Bronchial epithelial cell (primary cell): ENCODE measurements at regions not wholly inside any gene's neighbourhood (a gene's known extent, or its start where the extent isn't known, plus 50 kb on each side); places are given as distances from the start of the nearest gene placed in this dataset.

Source experiments
- DNase-seq: peaks from one replicate; pipeline ENCODE4 v3.0.0-alpha.2; 2010; ENCODE audit warnings: low read depth
- FAIRE-seq: peaks from 2 replicates; lab custom pipeline; 2011; peaks lifted over from hg19 to GRCh38; lab: Jason Lieb, UNC
- H3K27me3 ChIP-seq: 2 replicates; pipeline ENCODE4 v1.5.1; 2011; ENCODE audit warnings: low read length; ENCODE audit not compliant: control insufficient read depth, insufficient read depth
- H3K36me3 ChIP-seq: 2 replicates; pipeline ENCODE4 v1.5.1; 2011; ENCODE audit warnings: low read length; ENCODE audit not compliant: control insufficient read depth, insufficient read depth
- H3K4me3 ChIP-seq: 2 replicates; pipeline ENCODE4 v1.5.1; 2011; ENCODE audit warnings: mild to moderate bottlenecking, low read depth, low read length, control low read depth
- TF ChIP-seq, protein P1 (sequence below): IDR thresholded peaks from 2 replicates; pipeline ENCODE4 v1.5.1; 2011; ENCODE audit warnings: mild to moderate bottlenecking, moderate library complexity, low read length, control low read depth, inconsistent platforms; ENCODE audit not compliant: insufficient read depth, severe bottlenecking

GRCh38 chr2:239519089-239519920 lies 118.5 kb upstream of the HDAC4 start:
- no peak overlapping the region for H3K4me3 ChIP-seq
- TF ChIP-seq, protein P1, sequence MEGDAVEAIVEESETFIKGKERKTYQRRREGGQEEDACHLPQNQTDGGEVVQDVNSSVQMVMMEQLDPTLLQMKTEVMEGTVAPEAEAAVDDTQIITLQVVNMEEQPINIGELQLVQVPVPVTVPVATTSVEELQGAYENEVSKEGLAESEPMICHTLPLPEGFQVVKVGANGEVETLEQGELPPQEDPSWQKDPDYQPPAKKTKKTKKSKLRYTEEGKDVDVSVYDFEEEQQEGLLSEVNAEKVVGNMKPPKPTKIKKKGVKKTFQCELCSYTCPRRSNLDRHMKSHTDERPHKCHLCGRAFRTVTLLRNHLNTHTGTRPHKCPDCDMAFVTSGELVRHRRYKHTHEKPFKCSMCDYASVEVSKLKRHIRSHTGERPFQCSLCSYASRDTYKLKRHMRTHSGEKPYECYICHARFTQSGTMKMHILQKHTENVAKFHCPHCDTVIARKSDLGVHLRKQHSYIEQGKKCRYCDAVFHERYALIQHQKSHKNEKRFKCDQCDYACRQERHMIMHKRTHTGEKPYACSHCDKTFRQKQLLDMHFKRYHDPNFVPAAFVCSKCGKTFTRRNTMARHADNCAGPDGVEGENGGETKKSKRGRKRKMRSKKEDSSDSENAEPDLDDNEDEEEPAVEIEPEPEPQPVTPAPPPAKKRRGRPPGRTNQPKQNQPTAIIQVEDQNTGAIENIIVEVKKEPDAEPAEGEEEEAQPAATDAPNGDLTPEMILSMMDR = no peak
- no peaks in the 10 kb centered on the region for H3K36me3 ChIP-seq
- DNase-seq (no peak), FAIRE-seq (no peak)
- H3K27me3 ChIP-seq = no peaks in the 10 kb centered on the region

- Histone ChIP-seq H3K36me3 (no peaks in the 10 kb centered on the region), H3K27me3 (no peaks in the 10 kb centered on the region), H3K4me3 (no peak overlapping the region)
- FAIRE-seq (no peak), DNase-seq (no peak)
- TF ChIP-seq, protein P1 = no peak
Measured at GRCh38 chr2:239518286-239519088, 117.7 kb upstream of the HDAC4 start.

DNA sequence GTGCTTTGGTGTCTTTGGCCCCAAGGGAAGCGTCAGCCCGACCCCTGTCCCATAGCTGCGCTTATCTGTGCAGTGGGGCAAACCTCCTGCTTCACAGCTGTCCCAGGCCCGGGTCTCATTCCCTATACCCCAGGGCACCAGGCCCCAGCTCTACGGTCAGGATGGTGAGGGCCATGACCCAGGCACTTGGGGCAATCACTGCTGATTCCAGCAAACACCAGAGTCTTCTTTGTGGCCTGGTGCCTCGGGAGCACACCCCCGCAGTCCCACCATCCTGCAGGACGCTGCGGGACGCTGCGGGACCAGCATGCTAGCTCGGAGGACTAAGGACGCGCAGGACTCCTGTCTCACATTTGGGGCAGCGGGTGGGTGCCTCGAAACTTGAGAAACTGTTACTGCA lies 116.9 kb upstream of the HDAC4 start:
- no peak for FAIRE-seq
- TF ChIP-seq, protein P1 = no peak
- Histone ChIP-seq H3K27me3 (no peaks in the 10 kb centered on the region), H3K36me3 (no peaks in the 10 kb centered on the region), H3K4me3 (no peak overlapping the region)
- no peak for DNase-seq

- no peaks in the 10 kb centered on the region for H3K27me3 ChIP-seq
- FAIRE-seq = no peak
- TF ChIP-seq, protein P1 = no peak
- H3K4me3 ChIP-seq = no peak overlapping the region
- no peak for DNase-seq
- H3K36me3 ChIP-seq = no peaks in the 10 kb centered on the region
Measured at GRCh38 chr2:239516954-239517305, 116.1 kb upstream of the HDAC4 start.

GRCh38 chr2:239516286-239516953 lies 115.6 kb upstream of the HDAC4 start:
- H3K27me3 ChIP-seq = no peaks in the 10 kb centered on the region
- TF ChIP-seq, protein P1 = no peak
- no peaks in the 10 kb centered on the region for H3K36me3 ChIP-seq
- no peak for DNase-seq
- FAIRE-seq = no peak
- no peak overlapping the region for H3K4me3 ChIP-seq
